ENCODE measurements at regions not wholly inside any gene's neighbourhood (a gene's known extent, or its start where the extent isn't known, plus 50 kb on each side); places are given as distances from the start of the nearest gene placed in this dataset.

DNA sequence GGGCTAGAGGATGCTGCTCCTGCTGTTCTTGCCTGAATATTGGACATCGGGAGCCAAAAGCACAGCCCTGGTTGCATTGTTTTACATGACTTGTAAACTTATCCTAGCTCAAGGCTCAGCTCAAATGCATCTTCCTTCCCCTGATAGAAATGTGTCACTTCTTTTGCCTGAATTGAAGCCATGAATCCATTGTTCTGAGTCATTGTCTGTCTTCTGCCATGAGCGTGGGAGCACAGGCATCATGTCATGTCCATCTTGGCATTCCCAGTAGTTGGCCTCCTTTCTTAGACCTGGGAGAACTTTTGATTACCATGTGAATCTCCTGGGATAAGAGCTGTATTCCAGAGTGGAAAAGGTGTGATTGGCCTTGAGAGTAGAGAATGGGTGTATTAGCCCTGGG, 54.1 kb upstream of the OPN4 start:
- no peak for TF ChIP-seq EZH2 (IDR thresholded peaks at IDR 0.05; ENCODE audit: borderline replicate concordance)
- TF ChIP-seq, protein P1, sequence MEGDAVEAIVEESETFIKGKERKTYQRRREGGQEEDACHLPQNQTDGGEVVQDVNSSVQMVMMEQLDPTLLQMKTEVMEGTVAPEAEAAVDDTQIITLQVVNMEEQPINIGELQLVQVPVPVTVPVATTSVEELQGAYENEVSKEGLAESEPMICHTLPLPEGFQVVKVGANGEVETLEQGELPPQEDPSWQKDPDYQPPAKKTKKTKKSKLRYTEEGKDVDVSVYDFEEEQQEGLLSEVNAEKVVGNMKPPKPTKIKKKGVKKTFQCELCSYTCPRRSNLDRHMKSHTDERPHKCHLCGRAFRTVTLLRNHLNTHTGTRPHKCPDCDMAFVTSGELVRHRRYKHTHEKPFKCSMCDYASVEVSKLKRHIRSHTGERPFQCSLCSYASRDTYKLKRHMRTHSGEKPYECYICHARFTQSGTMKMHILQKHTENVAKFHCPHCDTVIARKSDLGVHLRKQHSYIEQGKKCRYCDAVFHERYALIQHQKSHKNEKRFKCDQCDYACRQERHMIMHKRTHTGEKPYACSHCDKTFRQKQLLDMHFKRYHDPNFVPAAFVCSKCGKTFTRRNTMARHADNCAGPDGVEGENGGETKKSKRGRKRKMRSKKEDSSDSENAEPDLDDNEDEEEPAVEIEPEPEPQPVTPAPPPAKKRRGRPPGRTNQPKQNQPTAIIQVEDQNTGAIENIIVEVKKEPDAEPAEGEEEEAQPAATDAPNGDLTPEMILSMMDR (IDR thresholded peaks at IDR 0.05; ENCODE audit: poor library complexity): no peak
- TF ChIP-seq EZH2phosphoT487 (IDR thresholded peaks at IDR 0.05; ENCODE audit: low read depth, severe bottlenecking, unreplicated experiment): no peak
- H3K4me3 ChIP-seq: no peak overlapping the region
- no peaks in the 10 kb centered on the region for H3K4me1 ChIP-seq (ENCODE audit: insufficient read depth)
- 94% methylated on average over 2 of the region's 2 CpGs for WGBS (ENCODE audit: low lambda C conversion rate, missing lambda C conversion rate)
- H3K36me3 ChIP-seq (replicated peaks; ENCODE audit: insufficient read depth, low read depth): no peaks in the 10 kb centered on the region
- no peak overlapping the region for H3K4me2 ChIP-seq
- H3K79me2 ChIP-seq: no peaks in the 10 kb centered on the region
- no peaks in the 10 kb centered on the region for H3K27me3 ChIP-seq
- no peaks in the 10 kb centered on the region for H4K20me1 ChIP-seq (ENCODE audit: insufficient read depth, poor library complexity, severe bottlenecking)
- H2AFZ ChIP-seq: no peak overlapping the region
- no peaks in the 10 kb centered on the region for H3K9me2 ChIP-seq (replicated peaks; ENCODE audit: insufficient read depth)
- H3K9me3 ChIP-seq (ENCODE audit: low read depth): no peaks in the 10 kb centered on the region
- H3K27ac ChIP-seq: no peak overlapping the region
- no peak for DNase-seq (ENCODE audit: low spot score)

DNA sequence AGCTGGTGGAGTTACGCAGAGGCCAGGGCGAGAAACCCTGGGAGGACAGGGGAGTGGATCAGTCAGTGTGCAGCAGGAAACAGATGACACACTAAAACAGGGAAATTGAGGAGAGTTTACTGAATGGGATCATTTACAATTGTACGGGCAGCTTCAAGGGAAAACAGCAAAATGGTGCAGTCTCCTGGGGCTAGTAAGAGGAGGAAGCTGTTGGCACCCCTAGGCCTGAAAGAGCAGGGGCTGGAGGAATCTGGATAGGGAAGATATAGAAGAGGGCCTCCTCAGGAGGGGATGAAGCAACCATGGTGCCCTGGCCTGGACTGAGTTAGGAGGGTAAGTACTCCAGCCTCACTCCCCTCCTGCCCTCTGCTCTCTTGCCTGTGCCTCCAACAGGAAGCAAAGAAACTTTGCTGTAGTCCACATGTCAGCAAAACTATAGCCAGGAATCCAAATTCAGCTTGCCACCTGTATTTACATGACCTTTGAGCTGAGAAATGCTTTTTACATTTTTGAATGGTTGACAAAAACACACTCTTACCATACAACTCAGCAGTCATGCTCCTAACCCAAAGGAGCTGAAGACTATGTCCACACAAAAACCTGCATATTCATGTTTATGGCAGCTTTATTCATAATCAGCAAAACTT, 52.3 kb upstream of the OPN4 start:
- no peak overlapping the region for H3K4me2 ChIP-seq
- H3K36me3 ChIP-seq (replicated peaks; ENCODE audit: insufficient read depth, low read depth): no peaks in the 10 kb centered on the region
- no peaks in the 10 kb centered on the region for H4K20me1 ChIP-seq (ENCODE audit: insufficient read depth, poor library complexity, severe bottlenecking)
- no peak for DNase-seq (ENCODE audit: low spot score)
- no peaks in the 10 kb centered on the region for H3K4me1 ChIP-seq (ENCODE audit: insufficient read depth)
- TF ChIP-seq, protein P1 (IDR thresholded peaks at IDR 0.05; ENCODE audit: poor library complexity): no peak
- TF ChIP-seq EZH2 (IDR thresholded peaks at IDR 0.05; ENCODE audit: borderline replicate concordance) (no peak), EZH2phosphoT487 (IDR thresholded peaks at IDR 0.05; ENCODE audit: low read depth, severe bottlenecking, unreplicated experiment) (no peak)
- H3K4me3 ChIP-seq: no peak overlapping the region
- no peaks in the 10 kb centered on the region for H3K27me3 ChIP-seq
- H3K9me2 ChIP-seq (replicated peaks; ENCODE audit: insufficient read depth): no peaks in the 10 kb centered on the region
- no peak overlapping the region for H2AFZ ChIP-seq
- WGBS (ENCODE audit: low lambda C conversion rate, missing lambda C conversion rate): 87% methylated on average over 3 of the region's 3 CpGs
- no peak overlapping the region for H3K27ac ChIP-seq
- no peaks in the 10 kb centered on the region for H3K79me2 ChIP-seq
- H3K9me3 ChIP-seq (ENCODE audit: low read depth): no peaks in the 10 kb centered on the region

DNA sequence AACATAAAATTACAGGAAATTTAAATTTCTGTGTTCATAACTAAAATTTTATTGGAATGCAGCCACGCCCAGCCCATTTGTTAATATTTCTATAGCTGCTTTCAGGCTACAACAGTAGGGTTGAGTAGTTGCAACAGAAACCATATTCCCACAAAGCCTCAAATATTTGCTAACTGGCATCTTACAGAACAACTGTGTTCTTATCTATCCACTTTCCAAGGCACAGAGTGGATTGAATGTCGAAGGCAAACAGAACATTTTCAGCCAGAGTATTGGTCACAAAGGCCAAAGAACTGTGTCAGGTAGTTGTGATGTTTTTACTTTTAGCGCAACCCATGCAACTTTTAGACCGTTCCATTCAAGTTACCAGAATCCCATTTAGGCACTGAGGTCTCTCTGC, 51.1 kb upstream of the OPN4 start:
- Histone ChIP-seq H3K4me1 (ENCODE audit: insufficient read depth) (no peaks in the 10 kb centered on the region), H3K27ac (peak overlapping the region; percentile 33), H4K20me1 (ENCODE audit: insufficient read depth, poor library complexity, severe bottlenecking) (no peaks in the 10 kb centered on the region), H2AFZ (no peak overlapping the region), H3K9me3 (ENCODE audit: low read depth) (no peaks in the 10 kb centered on the region), H3K36me3 (replicated peaks; ENCODE audit: insufficient read depth, low read depth) (no peaks in the 10 kb centered on the region), H3K4me3 (no peak overlapping the region), H3K79me2 (no peaks in the 10 kb centered on the region), H3K27me3 (no peaks in the 10 kb centered on the region), H3K4me2 (no peak overlapping the region), H3K9me2 (replicated peaks; ENCODE audit: insufficient read depth) (no peaks in the 10 kb centered on the region)
- no peak for DNase-seq (ENCODE audit: low spot score)
- TF ChIP-seq, protein P1 (IDR thresholded peaks at IDR 0.05; ENCODE audit: poor library complexity): no peak
- TF ChIP-seq EZH2 (IDR thresholded peaks at IDR 0.05; ENCODE audit: borderline replicate concordance) (no peak), EZH2phosphoT487 (IDR thresholded peaks at IDR 0.05; ENCODE audit: low read depth, severe bottlenecking, unreplicated experiment) (no peak)
- 81% methylated on average over 4 of the region's 4 CpGs for WGBS (ENCODE audit: low lambda C conversion rate, missing lambda C conversion rate)
